GM23338 (cell line): ENCODE measurements at regions not wholly inside any gene's neighbourhood (a gene's known extent, or its start where the extent isn't known, plus 50 kb on each side); places are given as distances from the start of the nearest gene placed in this dataset.

Experiments used
- ATAC-seq: fragments of 200-7000 bp; cut with Tn5 transposase; 3 replicates; pipeline ENCODE4 v1.9.1; 2020
- DNase-seq: peaks from one replicate; pipeline ENCODE4 v3.0.0-alpha.2; 2015; ENCODE audit warnings: low spot score
- H2AFZ ChIP-seq: fragments of 200-600 bp; sonication (generic); 2 replicates; pipeline ENCODE4 v1.8.0; 2016; ENCODE audit warnings: antibody characterized with exemption, mild to moderate bottlenecking, moderate library complexity
- H3F3A ChIP-seq: fragments of 200-600 bp; sonication (generic); replicated peaks from 2 replicates; pipeline ENCODE4 v1.8.0; 2017; ENCODE audit warnings: antibody characterized with exemption, mixed run types, low read depth
- H3K27ac ChIP-seq: fragments of 200-600 bp; sonication (generic); 2 replicates; pipeline ENCODE4 v1.6.1; 2016; ENCODE audit warnings: low read depth
- H3K27me3 ChIP-seq: fragments of 200-600 bp; sonication (generic); 2 replicates; pipeline ENCODE4 v1.8.0; 2016; ENCODE audit warnings: mild to moderate bottlenecking, mixed run types, moderate library complexity; ENCODE audit not compliant: insufficient read depth
- H3K36me3 ChIP-seq: fragments of 200-600 bp; sonication (generic); 2 replicates; pipeline ENCODE4 v1.8.0; 2016; ENCODE audit warnings: mild to moderate bottlenecking; ENCODE audit not compliant: insufficient read depth
- H3K4me1 ChIP-seq: fragments of 200-600 bp; sonication (generic); 2 replicates; pipeline ENCODE4 v1.8.0; 2016; ENCODE audit warnings: mild to moderate bottlenecking, moderate library complexity; ENCODE audit not compliant: insufficient read depth
- H3K4me2 ChIP-seq: fragments of 200-600 bp; sonication (generic); 2 replicates; pipeline ENCODE4 v1.7.1; 2017; ENCODE audit warnings: mixed run types
- H3K4me3 ChIP-seq: fragments of 200-600 bp; sonication (generic); 2 replicates; pipeline ENCODE4 v1.6.1; 2016; ENCODE audit warnings: mixed run types
- H3K79me2 ChIP-seq: fragments of 200-600 bp; sonication (generic); replicated peaks from 2 replicates; pipeline ENCODE4 v1.8.0; 2017; ENCODE audit warnings: mild to moderate bottlenecking; ENCODE audit not compliant: insufficient read depth
- H3K9me2 ChIP-seq: fragments of 200-600 bp; sonication (generic); 2 replicates; pipeline ENCODE4 v1.8.0; 2017; ENCODE audit not compliant: insufficient read depth
- H4K20me1 ChIP-seq: fragments of 200-600 bp; sonication (generic); replicated peaks from 2 replicates; pipeline ENCODE4 v1.8.0; 2017; ENCODE audit warnings: mild to moderate bottlenecking; ENCODE audit not compliant: insufficient read depth
- H3K27ac Mint-ChIP-seq: 2 replicates; pipeline ENCODE4 v1.8.0; 2020; ENCODE audit warnings: inconsistent platforms, mild to moderate bottlenecking, moderate library complexity, mixed read lengths
- H3K27me3 Mint-ChIP-seq: 3 replicates; pipeline ENCODE4 v1.8.0; 2022; ENCODE audit warnings: low read depth, mild to moderate bottlenecking, moderate library complexity, mixed read lengths, inconsistent platforms; ENCODE audit not compliant: insufficient read depth, poor library complexity
- H3K36me3 Mint-ChIP-seq: 3 replicates; pipeline ENCODE4 v1.8.0; 2021; ENCODE audit warnings: low read depth, mild to moderate bottlenecking, inconsistent platforms, moderate library complexity, mixed read lengths
- H3K4me1 Mint-ChIP-seq: 3 replicates; pipeline ENCODE4 v1.8.0; 2020; ENCODE audit warnings: mild to moderate bottlenecking, inconsistent platforms, mixed read lengths
- H3K4me3 Mint-ChIP-seq: 3 replicates; pipeline ENCODE4 v1.8.0; 2021; ENCODE audit warnings: moderate library complexity, mild to moderate bottlenecking, inconsistent platforms, mixed read lengths
- H3K9me3 Mint-ChIP-seq: 3 replicates; pipeline ENCODE4 v1.8.0; 2020; ENCODE audit warnings: moderate library complexity, mild to moderate bottlenecking, inconsistent platforms, mixed read lengths
- CREB1 ChIP-seq: fragments of 250-450 bp; sonication (Bioruptor Pico); IDR thresholded peaks from 2 replicates; pipeline ENCODE4 v1.5.0; 2020; ENCODE audit warnings: low read depth, mild to moderate bottlenecking, moderate library complexity
- CTCF ChIP-seq, 2 experiments: fragments of 200-600 bp in 1 of 2; sonication (generic) in 1 of 2; conservative IDR thresholded peaks; 2 replicates each; pipeline versions ENCODE4 v1.5.1 to v1.6.1; 2016 to 2017; ENCODE audit warnings: antibody characterized with exemption in 2 of 2, low read depth in 2 of 2, mild to moderate bottlenecking in 2 of 2, moderate library complexity in 1 of 2
- ETS1 ChIP-seq: IDR thresholded peaks from 2 replicates; pipeline ENCODE4 v1.6.1; 2016; ENCODE audit warnings: antibody characterized with exemption
- EZH2 ChIP-seq: fragments of 200-600 bp; sonication (generic); IDR thresholded peaks from one replicate; pipeline ENCODE4 v1.8.0; 2017; ENCODE audit warnings: antibody characterized with exemption, mild to moderate bottlenecking, low read depth; ENCODE audit not compliant: unreplicated experiment
- EZH2phosphoT487 ChIP-seq: fragments of 200-600 bp; sonication (generic); IDR thresholded peaks from one replicate; pipeline ENCODE4 v1.8.1; 2018; ENCODE audit warnings: antibody characterized with exemption; ENCODE audit not compliant: unreplicated experiment
- JUNB ChIP-seq: IDR thresholded peaks from one replicate; pipeline ENCODE4 v1.6.1; 2016; ENCODE audit warnings: antibody characterized with exemption; ENCODE audit not compliant: unreplicated experiment
- NANOG ChIP-seq: IDR thresholded peaks from 2 replicates; pipeline ENCODE4 v1.6.1; 2016; ENCODE audit warnings: antibody characterized with exemption, borderline replicate concordance
- POLR2AphosphoS5 ChIP-seq: IDR thresholded peaks from 2 replicates; pipeline ENCODE4 v1.6.1; 2016; ENCODE audit warnings: antibody characterized with exemption, low read depth
- REST ChIP-seq: IDR thresholded peaks from one replicate; pipeline ENCODE4 v1.6.1; 2018; ENCODE audit warnings: antibody characterized with exemption; ENCODE audit not compliant: unreplicated experiment
- STAT1 ChIP-seq: IDR thresholded peaks from one replicate; pipeline ENCODE4 v1.6.1; 2016; ENCODE audit warnings: antibody characterized with exemption; ENCODE audit not compliant: unreplicated experiment

- TF ChIP-seq REST (no peak), STAT1 (no peak), EZH2 (no peak), EZH2phosphoT487 (no peak), NANOG (no peak), ETS1 (no peak), JUNB (no peak)
These were observed 74.2 kb upstream of the ATP2B1 start (continued) for GRCh38 chr12:89782807-89783206.

GRCh38 chr12:89781946-89782550, 73.4 kb upstream of the ATP2B1 start:
- Histone ChIP-seq H4K20me1 (no peaks in the 10 kb centered on the region), H3K79me2 (no peaks in the 10 kb centered on the region), H3K4me3 (no peak overlapping the region), H3K4me2 (no peak overlapping the region), H3K4me1 (no peaks in the 10 kb centered on the region), H3K27ac (no peak overlapping the region), H2AFZ (no peak overlapping the region), H3F3A (no peaks in the 10 kb centered on the region), H3K36me3 (no peaks in the 10 kb centered on the region), H3K27me3 (no peaks in the 10 kb centered on the region), H3K9me2 (no peaks in the 10 kb centered on the region)
- H3K4me1 Mint-ChIP-seq = peaks cover 6% of the 10 kb centered on the region; the same call in 1 of the 3 replicates
- peaks cover 24% of the 10 kb centered on the region for H3K9me3 Mint-ChIP-seq
- ATAC-seq = no peak
- no peaks in the 10 kb centered on the region for H3K27me3 Mint-ChIP-seq
- no peak overlapping the region for H3K27ac Mint-ChIP-seq
- no peak for DNase-seq
- no peak for TF ChIP-seq ETS1
- peaks cover 16% of the 10 kb centered on the region for H3K36me3 Mint-ChIP-seq
- H3K4me3 Mint-ChIP-seq = no peak overlapping the region

GRCh38 chr12:89781156-89781555, 72.5 kb upstream of the ATP2B1 start:
- ATAC-seq = no peak
- Histone ChIP-seq H3K79me2 (no peaks in the 10 kb centered on the region), H4K20me1 (no peaks in the 10 kb centered on the region), H3F3A (no peaks in the 10 kb centered on the region), H3K9me2 (no peaks in the 10 kb centered on the region), H3K4me2 (no peak overlapping the region), H3K4me3 (no peak overlapping the region), H3K36me3 (no peaks in the 10 kb centered on the region), H3K27ac (no peak overlapping the region), H3K4me1 (no peaks in the 10 kb centered on the region), H2AFZ (no peak overlapping the region), H3K27me3 (no peaks in the 10 kb centered on the region)
- Mint-ChIP-seq H3K27me3 (no peaks in the 10 kb centered on the region), H3K9me3 (peaks cover 15% of the 10 kb centered on the region), H3K4me3 (no peak overlapping the region), H3K4me1 (peaks cover 6% of the 10 kb centered on the region; the same call in 1 of the 3 replicates), H3K36me3 (peaks cover 9% of the 10 kb centered on the region), H3K27ac (no peak overlapping the region)
- no peak for DNase-seq
- TF ChIP-seq CTCF (conservative IDR thresholded peaks at IDR 0.05; ENCODE audit: low read depth in 2 of 2) (no peak), POLR2AphosphoS5 (no peak), EZH2 (no peak), CREB1 (no peak)
